Astrocyte (in vitro differentiated cells and primary cell): ENCODE measurements at regions not wholly inside any gene's neighbourhood (a gene's known extent, or its start where the extent isn't known, plus 50 kb on each side); places are given as distances from the start of the nearest gene placed in this dataset.
"Not testable (repeated sequence)": the region's sequence is repeated elsewhere in the genome, so short reads cannot be mapped to it uniquely, and the experiment has no call there.

Source experiments
- DNase-seq: peaks from one replicate; pipeline ENCODE4 v3.0.0-alpha.2; 2010; ENCODE audit warnings: low read depth
- FAIRE-seq: peaks from 2 replicates; lab custom pipeline; 2011; peaks lifted over from hg19 to GRCh38; lab: Jason Lieb, UNC
- H2AFZ ChIP-seq: 2 replicates; pipeline ENCODE4 v1.6.0; 2012; ENCODE audit warnings: low read depth, low read length, inconsistent platforms
- H3K27ac ChIP-seq: 2 replicates; pipeline ENCODE4 v1.5.1; 2011; ENCODE audit warnings: low read depth, low read length, inconsistent platforms
- H3K27me3 ChIP-seq: 2 replicates; pipeline ENCODE4 v1.6.0; 2011; ENCODE audit warnings: low read length, inconsistent platforms; ENCODE audit not compliant: insufficient read depth
- H3K36me3 ChIP-seq: 2 replicates; pipeline ENCODE4 v1.5.1; 2011; ENCODE audit warnings: low read length, inconsistent platforms; ENCODE audit not compliant: insufficient read depth
- H3K4me1 ChIP-seq: 2 replicates; pipeline ENCODE4 v1.5.1; 2011; ENCODE audit warnings: low read length, inconsistent platforms; ENCODE audit not compliant: insufficient read depth
- H3K4me2 ChIP-seq: 2 replicates; pipeline ENCODE4 v1.6.0; 2012; ENCODE audit warnings: low read length, inconsistent platforms
- H3K4me3 ChIP-seq: 2 replicates; pipeline ENCODE4 v1.5.1; 2011; ENCODE audit warnings: low read depth, mild to moderate bottlenecking, low read length, inconsistent platforms; ENCODE audit not compliant: insufficient read depth
- H3K79me2 ChIP-seq: 2 replicates; pipeline ENCODE4 v1.6.0; 2012; ENCODE audit warnings: mild to moderate bottlenecking, low read length, inconsistent platforms; ENCODE audit not compliant: insufficient read depth
- H3K9ac ChIP-seq: 2 replicates; pipeline ENCODE4 v1.6.0; 2012; ENCODE audit warnings: mild to moderate bottlenecking, low read length, inconsistent platforms
- H3K9me3 ChIP-seq: 2 replicates; pipeline ENCODE4 v1.5.1; 2012; ENCODE audit warnings: low read depth, mild to moderate bottlenecking, low read length, inconsistent platforms; ENCODE audit not compliant: insufficient read depth
- H4K20me1 ChIP-seq: 2 replicates; pipeline ENCODE4 v1.6.0; 2012; ENCODE audit warnings: low read length, inconsistent platforms; ENCODE audit not compliant: insufficient read depth
- H3K27ac Mint-ChIP-seq: one replicate; pipeline ENCODE4 v1.8.0; 2021; ENCODE audit warnings: mild to moderate bottlenecking, mixed read lengths; ENCODE audit not compliant: unreplicated experiment
- H3K27me3 Mint-ChIP-seq: one replicate; pipeline ENCODE4 v1.8.0; 2021; ENCODE audit warnings: low read depth, mixed read lengths; ENCODE audit not compliant: unreplicated experiment
- H3K36me3 Mint-ChIP-seq: one replicate; pipeline ENCODE4 v1.8.0; 2021; ENCODE audit warnings: low read depth, mixed read lengths; ENCODE audit not compliant: unreplicated experiment
- H3K4me1 Mint-ChIP-seq: one replicate; pipeline ENCODE4 v1.8.0; 2021; ENCODE audit warnings: low read depth, mixed read lengths; ENCODE audit not compliant: unreplicated experiment
- H3K4me3 Mint-ChIP-seq: one replicate; pipeline ENCODE4 v1.8.0; 2021; ENCODE audit warnings: mild to moderate bottlenecking, moderate library complexity, mixed read lengths; ENCODE audit not compliant: unreplicated experiment
- H3K9me3 Mint-ChIP-seq: one replicate; pipeline ENCODE4 v1.8.0; 2021; ENCODE audit warnings: mild to moderate bottlenecking, mixed read lengths; ENCODE audit not compliant: unreplicated experiment
- EZH2 ChIP-seq: IDR thresholded peaks from 2 replicates; pipeline ENCODE4 v1.6.1; 2012; ENCODE audit warnings: mild to moderate bottlenecking, low read length, inconsistent platforms; ENCODE audit not compliant: insufficient read depth
- TF ChIP-seq, protein P1 (sequence below): IDR thresholded peaks from 2 replicates; pipeline ENCODE4 v1.5.1; 2011; ENCODE audit warnings: low read depth, mild to moderate bottlenecking, inconsistent platforms, low read length, moderate library complexity; ENCODE audit not compliant: insufficient read depth

DNA sequence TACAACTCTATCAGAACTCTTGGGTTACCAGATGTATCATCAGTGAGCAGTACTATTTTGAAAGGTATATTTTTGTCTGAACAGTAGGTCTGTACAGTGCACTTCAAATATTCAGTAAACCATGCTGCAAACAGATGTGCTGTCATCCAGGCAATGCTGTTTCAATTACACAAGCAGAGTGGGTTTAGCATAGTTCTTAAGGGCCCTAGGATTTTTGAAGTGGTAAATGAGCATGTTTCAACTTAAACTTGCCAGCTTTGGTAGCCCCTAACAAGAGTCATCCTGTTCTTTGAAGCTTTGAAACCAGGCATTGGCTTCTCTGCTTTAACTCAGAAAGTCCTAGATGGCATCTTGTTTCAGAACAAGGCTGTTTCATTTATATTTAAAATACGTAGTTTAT, 1519.9 kb downstream of the SUCLG1 start:
- no peak overlapping the region for H3K9ac ChIP-seq
- no peak overlapping the region for H2AFZ ChIP-seq
- H3K79me2 ChIP-seq, result no peaks in the 10 kb centered on the region
- H3K27me3 Mint-ChIP-seq, result no peaks in the 10 kb centered on the region
- no peaks in the 10 kb centered on the region for H3K9me3 ChIP-seq
- TF ChIP-seq, protein P1, sequence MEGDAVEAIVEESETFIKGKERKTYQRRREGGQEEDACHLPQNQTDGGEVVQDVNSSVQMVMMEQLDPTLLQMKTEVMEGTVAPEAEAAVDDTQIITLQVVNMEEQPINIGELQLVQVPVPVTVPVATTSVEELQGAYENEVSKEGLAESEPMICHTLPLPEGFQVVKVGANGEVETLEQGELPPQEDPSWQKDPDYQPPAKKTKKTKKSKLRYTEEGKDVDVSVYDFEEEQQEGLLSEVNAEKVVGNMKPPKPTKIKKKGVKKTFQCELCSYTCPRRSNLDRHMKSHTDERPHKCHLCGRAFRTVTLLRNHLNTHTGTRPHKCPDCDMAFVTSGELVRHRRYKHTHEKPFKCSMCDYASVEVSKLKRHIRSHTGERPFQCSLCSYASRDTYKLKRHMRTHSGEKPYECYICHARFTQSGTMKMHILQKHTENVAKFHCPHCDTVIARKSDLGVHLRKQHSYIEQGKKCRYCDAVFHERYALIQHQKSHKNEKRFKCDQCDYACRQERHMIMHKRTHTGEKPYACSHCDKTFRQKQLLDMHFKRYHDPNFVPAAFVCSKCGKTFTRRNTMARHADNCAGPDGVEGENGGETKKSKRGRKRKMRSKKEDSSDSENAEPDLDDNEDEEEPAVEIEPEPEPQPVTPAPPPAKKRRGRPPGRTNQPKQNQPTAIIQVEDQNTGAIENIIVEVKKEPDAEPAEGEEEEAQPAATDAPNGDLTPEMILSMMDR, result no peak
- TF ChIP-seq EZH2, result no peak
- H3K4me1 ChIP-seq, result no peaks in the 10 kb centered on the region
- no peaks in the 10 kb centered on the region for H3K9me3 Mint-ChIP-seq
- no peaks in the 10 kb centered on the region for H3K36me3 Mint-ChIP-seq
- H3K4me1 Mint-ChIP-seq, result no peaks in the 10 kb centered on the region
- H3K27ac ChIP-seq, result no peak overlapping the region
- H3K27me3 ChIP-seq, result no peaks in the 10 kb centered on the region
- no peak overlapping the region for H3K4me3 ChIP-seq
- no peaks in the 10 kb centered on the region for H3K36me3 ChIP-seq
- no peak for FAIRE-seq
- no peak overlapping the region for H3K4me2 ChIP-seq
- no peak for DNase-seq
- no peak overlapping the region for H3K4me3 Mint-ChIP-seq
- H3K27ac Mint-ChIP-seq, result no peak overlapping the region
- H4K20me1 ChIP-seq, result no peaks in the 10 kb centered on the region

DNA sequence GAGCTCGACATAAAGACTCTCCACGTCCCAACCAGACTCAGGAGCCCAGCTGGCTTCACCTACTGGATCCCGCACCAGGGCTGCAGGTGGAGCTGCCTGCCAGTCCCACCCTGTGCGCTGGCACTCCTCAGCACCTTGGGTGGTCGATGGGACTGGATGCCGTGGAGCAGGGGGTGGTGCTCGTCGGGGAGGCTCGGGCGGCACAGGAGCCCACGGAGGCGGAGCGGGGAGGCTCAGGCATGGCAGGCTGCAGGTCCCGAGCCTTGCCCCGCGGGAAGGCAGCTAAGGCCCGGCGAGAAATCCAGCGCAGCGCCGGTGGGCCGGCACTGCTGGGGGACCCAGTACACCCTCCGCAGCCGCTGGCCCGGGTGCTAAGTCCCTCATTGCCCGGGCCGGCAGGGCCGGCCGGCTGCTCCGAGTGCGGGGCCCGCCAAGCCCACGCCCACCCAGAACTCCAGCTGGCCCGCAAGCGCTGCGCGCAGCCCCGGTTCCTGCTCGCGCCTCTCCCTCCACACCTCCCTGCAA, 1520.7 kb downstream of the SUCLG1 start:
- not testable (repeated sequence) for DNase-seq, H3K4me2 ChIP-seq

DNA sequence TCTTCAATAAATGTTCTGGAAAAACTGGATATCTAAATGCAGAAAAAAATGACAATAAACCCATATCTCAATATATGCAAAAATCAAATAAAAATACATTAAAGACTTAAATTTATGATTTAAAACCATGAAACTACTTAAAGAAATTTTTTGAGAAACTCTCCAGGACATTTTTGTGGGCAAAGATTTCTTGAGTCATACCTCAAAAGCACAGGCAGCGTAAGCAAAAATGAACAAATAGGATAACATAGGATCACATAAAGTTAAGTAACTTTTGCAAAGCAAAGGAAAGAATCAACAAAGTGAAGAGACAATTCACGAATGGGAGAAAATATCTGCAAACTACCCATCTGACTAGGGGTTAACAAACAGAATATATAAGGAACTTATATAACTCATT, 1545.5 kb downstream of the SUCLG1 start:
- no peak for FAIRE-seq
- Histone ChIP-seq H2AFZ (no peak overlapping the region), H3K79me2 (no peaks in the 10 kb centered on the region), H3K27ac (no peak overlapping the region), H3K9me3 (no peaks in the 10 kb centered on the region), H4K20me1 (no peaks in the 10 kb centered on the region), H3K36me3 (no peaks in the 10 kb centered on the region), H3K9ac (no peak overlapping the region), H3K4me1 (no peaks in the 10 kb centered on the region), H3K4me3 (no peak overlapping the region), H3K27me3 (no peaks in the 10 kb centered on the region), H3K4me2 (no peak overlapping the region)
- TF ChIP-seq, protein P1, result no peak
- TF ChIP-seq EZH2, result no peak
- no peaks in the 10 kb centered on the region for H3K36me3 Mint-ChIP-seq
- H3K9me3 Mint-ChIP-seq, result peaks cover 1% of the 10 kb centered on the region
- no peak overlapping the region for H3K4me3 Mint-ChIP-seq
- no peak overlapping the region for H3K27ac Mint-ChIP-seq
- no peak for DNase-seq
- no peaks in the 10 kb centered on the region for H3K4me1 Mint-ChIP-seq
- H3K27me3 Mint-ChIP-seq, result no peaks in the 10 kb centered on the region

More for the DNA sequence above, 1520.7 kb downstream of the SUCLG1 start:
- H3K79me2 ChIP-seq, H3K4me1 Mint-ChIP-seq, H2AFZ ChIP-seq, H3K27ac Mint-ChIP-seq, H3K27ac ChIP-seq, H3K27me3 Mint-ChIP-seq, H3K36me3 Mint-ChIP-seq, H3K27me3 ChIP-seq, H3K4me3 ChIP-seq, H3K36me3 ChIP-seq, H3K4me1 ChIP-seq, H3K9me3 Mint-ChIP-seq, H3K9ac ChIP-seq, H4K20me1 ChIP-seq, H3K9me3 ChIP-seq, H3K4me3 Mint-ChIP-seq, FAIRE-seq: not testable (repeated sequence)
